Peyer's patch (tissue), 4 donors: ENCODE measurements at regions not wholly inside any gene's neighbourhood (a gene's known extent, or its start where the extent isn't known, plus 50 kb on each side); places are given as distances from the start of the nearest gene placed in this dataset.

Experiments
- CTCF ChIP-seq, 6 experiments: fragments of 450-650 bp in 4 of 6; fragments of 200-600 bp in 2 of 6; sonication (generic) in 1 of 6; IDR thresholded peaks; one replicate each; pipeline ENCODE4 v1.5.1; 2017 to 2019; ENCODE audit warnings: antibody characterized with exemption in 6 of 6, mild to moderate bottlenecking in 3 of 6, moderate library complexity in 1 of 6
- POLR2A ChIP-seq, 2 donors: fragments of 450-650 bp; IDR thresholded peaks; one replicate each; pipeline ENCODE4 v1.5.1; 2017; ENCODE audit warnings: antibody characterized with exemption in 2 of 2, mild to moderate bottlenecking in 2 of 2, moderate library complexity in 2 of 2

GRCh38 chr7:142338633-142339501 is 81.0 kb upstream of the PRSS58 start:
- no peak for TF ChIP-seq POLR2A (IDR thresholded peaks at IDR 0.05)
- TF ChIP-seq CTCF (IDR thresholded peaks at IDR 0.05) = peak in 2 of 6 experiments; percentile 13 to 19
